Lower lobe of right lung (tissue), 2 donors: ENCODE measurements at regions not wholly inside any gene's neighbourhood (a gene's known extent, or its start where the extent isn't known, plus 50 kb on each side); places are given as distances from the start of the nearest gene placed in this dataset.

Experiments
- ATAC-seq, 2 donors: fragments of 200-7000 bp; cut with Tn5 transposase; one replicate each; pipeline ENCODE4 v1.9.1; 2020 to 2022; ENCODE audit warnings: mild to moderate bottlenecking in 2 of 2, moderate library complexity in 2 of 2
- DNase-seq: peaks from one replicate; pipeline ENCODE4 v3.0.0-alpha.2; 2020
- H3K27ac ChIP-seq: fragments of 200-600 bp; one replicate; pipeline ENCODE4 v1.8.0; 2022
- H3K27me3 ChIP-seq: fragments of 200-600 bp; one replicate; pipeline ENCODE4 v1.8.0; 2022; ENCODE audit warnings: low read depth
- H3K36me3 ChIP-seq: fragments of 200-600 bp; one replicate; pipeline ENCODE4 v1.8.0; 2022; ENCODE audit warnings: mild to moderate bottlenecking
- H3K4me1 ChIP-seq: fragments of 200-600 bp; one replicate; pipeline ENCODE4 v1.8.0; 2022
- H3K4me3 ChIP-seq: fragments of 200-600 bp; one replicate; pipeline ENCODE4 v1.8.0; 2022; ENCODE audit warnings: mild to moderate bottlenecking
- H3K9me3 ChIP-seq: fragments of 200-600 bp; one replicate; pipeline ENCODE4 v1.8.0; 2022
- intact Hi-C: fragments of 100-400 bp; cut with DNase I; formaldehyde crosslinking; loops from one replicate; pipeline ENCODE4 v1.11.0; 2022
- TF ChIP-seq, protein P1 (sequence below): fragments of 200-600 bp; IDR thresholded peaks from one replicate; pipeline ENCODE4 v1.8.0; 2022; ENCODE audit warnings: antibody characterized with exemption, mild to moderate bottlenecking
- donor health status: DM: no; HTN: yes; CAD: no; lungs with severe emphysema.

DNA sequence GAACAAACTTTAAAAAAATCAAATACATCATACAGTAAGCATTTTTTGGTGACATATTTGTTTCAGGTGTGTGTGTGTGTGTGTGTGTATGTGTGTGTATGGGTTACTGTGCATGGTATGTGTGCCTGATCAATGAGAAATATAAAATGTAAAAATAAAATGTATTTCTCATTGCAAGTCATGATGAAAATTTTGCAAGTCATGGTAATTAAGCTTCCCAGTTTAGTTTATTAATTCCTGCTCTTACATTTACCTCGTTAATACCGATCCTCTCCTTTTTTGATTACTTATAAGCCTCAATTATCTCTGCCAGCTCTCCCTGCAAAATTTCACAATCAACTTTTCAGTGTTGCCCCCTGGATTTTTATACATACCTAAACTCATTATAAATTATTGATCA, 114.6 kb upstream of the ADGRL3 start:
- Histone ChIP-seq H3K36me3 (no peaks in the 10 kb centered on the region), H3K9me3 (no peaks in the 10 kb centered on the region), H3K4me3 (no peak overlapping the region), H3K27ac (no peak overlapping the region), H3K4me1 (no peaks in the 10 kb centered on the region), H3K27me3 (no peaks in the 10 kb centered on the region)
- DNase-seq, result no peak
- intact Hi-C loops, result no loop called here
- TF ChIP-seq, protein P1, sequence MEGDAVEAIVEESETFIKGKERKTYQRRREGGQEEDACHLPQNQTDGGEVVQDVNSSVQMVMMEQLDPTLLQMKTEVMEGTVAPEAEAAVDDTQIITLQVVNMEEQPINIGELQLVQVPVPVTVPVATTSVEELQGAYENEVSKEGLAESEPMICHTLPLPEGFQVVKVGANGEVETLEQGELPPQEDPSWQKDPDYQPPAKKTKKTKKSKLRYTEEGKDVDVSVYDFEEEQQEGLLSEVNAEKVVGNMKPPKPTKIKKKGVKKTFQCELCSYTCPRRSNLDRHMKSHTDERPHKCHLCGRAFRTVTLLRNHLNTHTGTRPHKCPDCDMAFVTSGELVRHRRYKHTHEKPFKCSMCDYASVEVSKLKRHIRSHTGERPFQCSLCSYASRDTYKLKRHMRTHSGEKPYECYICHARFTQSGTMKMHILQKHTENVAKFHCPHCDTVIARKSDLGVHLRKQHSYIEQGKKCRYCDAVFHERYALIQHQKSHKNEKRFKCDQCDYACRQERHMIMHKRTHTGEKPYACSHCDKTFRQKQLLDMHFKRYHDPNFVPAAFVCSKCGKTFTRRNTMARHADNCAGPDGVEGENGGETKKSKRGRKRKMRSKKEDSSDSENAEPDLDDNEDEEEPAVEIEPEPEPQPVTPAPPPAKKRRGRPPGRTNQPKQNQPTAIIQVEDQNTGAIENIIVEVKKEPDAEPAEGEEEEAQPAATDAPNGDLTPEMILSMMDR, result no peak
- no peak for ATAC-seq

DNA sequence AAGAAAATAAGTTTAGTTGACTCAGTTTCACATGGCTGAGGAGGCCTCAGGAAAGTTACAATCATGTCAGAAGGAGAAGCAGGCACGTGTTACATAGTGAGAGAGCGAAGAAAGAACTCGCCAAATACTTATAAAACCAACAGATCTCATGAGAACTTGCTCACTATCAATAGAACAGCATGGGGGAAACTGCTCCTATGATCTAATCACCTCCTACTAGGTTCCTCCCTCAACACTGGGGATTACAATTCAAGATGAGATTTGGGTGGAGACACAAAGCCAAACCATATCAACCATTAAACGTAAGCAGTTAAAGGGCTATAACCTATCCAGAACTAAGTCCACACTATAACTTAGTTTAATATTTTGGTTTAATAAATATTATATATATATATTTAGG, 113.8 kb upstream of the ADGRL3 start:
- no peaks in the 10 kb centered on the region for H3K9me3 ChIP-seq
- TF ChIP-seq, protein P1, result no peak
- no peaks in the 10 kb centered on the region for H3K4me1 ChIP-seq
- H3K36me3 ChIP-seq, result no peaks in the 10 kb centered on the region
- ATAC-seq (no peak), DNase-seq (no peak)
- H3K27me3 ChIP-seq, result no peaks in the 10 kb centered on the region
- intact Hi-C loops, result no loop called here
- H3K27ac ChIP-seq, result no peak overlapping the region
- no peak overlapping the region for H3K4me3 ChIP-seq

DNA sequence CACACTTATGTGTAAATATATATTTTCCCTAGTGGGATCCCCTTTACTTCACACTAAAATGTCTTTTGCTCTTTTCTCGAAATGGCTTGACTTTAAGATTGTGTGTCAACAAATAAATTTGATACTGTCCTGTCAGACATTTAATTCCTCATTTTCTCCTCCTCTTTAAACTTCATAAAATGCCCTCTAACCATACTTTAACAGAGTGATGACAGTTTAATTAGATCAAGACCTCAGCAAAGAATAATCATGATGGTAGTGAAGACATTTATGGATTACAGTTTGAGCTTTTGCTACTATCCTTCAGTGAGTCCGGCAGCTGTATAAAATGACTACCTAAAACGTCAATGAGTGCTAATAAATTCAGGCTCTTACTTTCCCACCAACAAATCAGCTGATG, 113.1 kb upstream of the ADGRL3 start:
- Histone ChIP-seq H3K27me3 (no peaks in the 10 kb centered on the region), H3K27ac (no peak overlapping the region), H3K4me1 (no peaks in the 10 kb centered on the region), H3K36me3 (no peaks in the 10 kb centered on the region), H3K9me3 (no peaks in the 10 kb centered on the region), H3K4me3 (no peak overlapping the region)
- TF ChIP-seq, protein P1, result no peak
- DNase-seq (no peak), ATAC-seq (no peak)
- intact Hi-C loops, result no loop called here

DNA sequence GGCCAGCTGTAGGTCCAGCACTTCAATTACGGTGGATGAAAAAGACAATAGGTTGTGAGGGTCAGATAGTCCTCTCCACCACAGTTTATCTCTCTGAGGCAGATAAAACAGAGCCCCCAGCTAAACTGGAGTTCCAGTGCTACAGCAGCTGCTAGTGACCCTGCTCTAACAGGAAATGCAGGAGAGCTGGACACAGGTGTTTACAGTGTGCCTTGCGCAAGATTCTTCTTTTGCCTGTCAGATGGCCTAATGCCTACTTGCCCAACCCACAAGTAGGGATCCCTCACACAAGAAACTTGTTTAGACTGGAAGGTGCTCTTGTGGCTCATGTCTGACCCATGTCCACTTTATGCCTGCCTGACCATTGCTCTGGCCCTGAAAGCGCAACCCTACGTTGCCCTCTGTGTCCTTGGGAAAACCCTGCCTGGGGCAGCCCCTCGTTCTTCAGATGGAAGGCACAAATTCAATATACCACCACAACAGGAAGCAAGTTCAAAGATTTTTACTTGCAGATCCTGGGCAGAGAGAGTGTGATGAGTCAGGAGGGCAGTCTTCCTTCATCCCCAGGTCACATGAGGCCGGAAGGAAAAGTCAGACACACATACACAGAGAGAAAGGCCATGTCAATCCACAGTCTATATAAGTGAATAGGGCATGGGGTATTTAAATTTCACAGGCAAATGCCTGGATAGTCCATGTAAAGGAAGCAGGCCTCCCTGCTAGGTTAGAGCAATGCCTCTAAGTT, 105.1 kb upstream of the ADGRL3 start:
- TF ChIP-seq, protein P1, result no peak
- Histone ChIP-seq H3K4me3 (no peak overlapping the region), H3K27me3 (no peaks in the 10 kb centered on the region), H3K4me1 (no peaks in the 10 kb centered on the region), H3K27ac (no peak overlapping the region), H3K9me3 (no peaks in the 10 kb centered on the region), H3K36me3 (no peaks in the 10 kb centered on the region)
- intact Hi-C loops, result no loop called here
- ATAC-seq (peak in 1 of 2 donors; percentile 32), DNase-seq (no peak)

DNA sequence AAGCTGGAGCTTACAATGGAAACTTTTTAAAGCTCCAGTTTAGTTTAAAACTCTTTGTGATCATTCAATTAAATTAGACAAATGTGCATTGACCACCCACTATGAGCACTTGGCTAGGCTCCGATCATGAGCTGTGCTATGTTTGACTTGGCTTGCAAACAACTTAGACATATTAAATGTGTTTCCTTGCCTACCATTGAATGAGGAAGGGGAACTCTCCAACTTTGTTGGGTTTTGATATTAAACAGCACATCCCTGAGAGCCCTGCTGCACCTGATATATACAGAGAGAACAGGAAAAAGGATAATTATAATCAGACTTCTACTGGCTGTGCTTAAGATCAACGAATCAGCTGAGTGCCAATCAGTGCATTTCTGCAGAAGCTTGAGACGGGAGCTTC, 71.4 kb upstream of the ADGRL3 start:
- intact Hi-C loops, result no loop called here
- no peak overlapping the region for H3K4me3 ChIP-seq
- H3K27ac ChIP-seq, result no peak overlapping the region
- DNase-seq (no peak), ATAC-seq (no peak)
- no peaks in the 10 kb centered on the region for H3K4me1 ChIP-seq
- H3K9me3 ChIP-seq, result no peaks in the 10 kb centered on the region
- no peaks in the 10 kb centered on the region for H3K27me3 ChIP-seq
- TF ChIP-seq, protein P1, result no peak
- no peaks in the 10 kb centered on the region for H3K36me3 ChIP-seq
